AG10803 (cell line): ENCODE measurements at regions not wholly inside any gene's neighbourhood (a gene's known extent, or its start where the extent isn't known, plus 50 kb on each side); places are given as distances from the start of the nearest gene placed in this dataset.

Experiments used
- DNase-seq: peaks from one replicate; pipeline ENCODE4 v3.0.0; 2010; ENCODE audit warnings: low read depth
- H3K4me3 ChIP-seq: 2 replicates; pipeline ENCODE4 v1.5.1; 2011; ENCODE audit warnings: mild to moderate bottlenecking, low read length, control low read depth
- CTCF ChIP-seq: conservative IDR thresholded peaks from 2 replicates; pipeline ENCODE4 v1.5.1; 2011; ENCODE audit warnings: mild to moderate bottlenecking, low read length, control low read depth, inconsistent platforms

DNA sequence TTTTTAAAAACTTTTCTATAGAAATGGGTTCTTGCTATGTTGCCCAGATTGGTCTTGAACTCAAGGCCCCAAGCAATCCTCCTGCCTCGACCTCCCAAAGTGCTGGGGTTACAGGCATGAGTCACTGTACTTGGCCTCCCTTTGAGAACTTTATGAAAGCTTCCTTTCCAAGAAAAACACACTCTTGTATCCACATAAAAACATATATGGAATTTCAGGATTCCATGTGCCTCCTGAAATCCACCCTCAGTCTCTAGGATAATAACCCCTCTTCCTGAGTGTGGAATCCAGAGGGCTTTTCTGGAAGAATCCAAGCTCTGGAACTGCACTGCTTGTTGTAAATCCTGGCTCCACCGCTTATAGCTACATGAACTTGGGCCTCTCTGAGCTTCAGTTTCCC is 53.2 kb upstream of the MRTFB start:
- TF ChIP-seq CTCF = no peak
- DNase-seq = no peak
- H3K4me3 ChIP-seq = no peak overlapping the region

DNA sequence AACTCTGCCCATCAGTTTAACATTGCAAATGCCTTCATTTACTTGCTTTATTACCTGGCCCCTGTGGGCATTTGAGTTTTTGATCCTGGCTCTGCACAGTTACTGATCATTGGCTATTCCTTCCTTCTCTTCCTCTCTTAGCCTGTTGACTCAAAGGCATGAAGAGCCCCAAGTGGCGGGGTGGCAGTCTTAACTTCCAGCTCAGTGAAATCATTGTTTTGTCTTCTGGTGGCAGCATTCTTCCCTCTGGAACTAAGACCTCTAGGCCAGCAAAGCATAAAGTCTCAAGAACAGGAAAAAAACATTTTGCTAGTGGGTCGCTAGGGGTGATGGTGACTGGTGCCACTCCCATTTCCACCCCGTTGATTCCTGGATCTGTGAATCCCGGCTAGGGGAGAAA is 52.3 kb upstream of the MRTFB start:
- DNase-seq = no peak
- no peak for TF ChIP-seq CTCF
- no peak overlapping the region for H3K4me3 ChIP-seq

DNA sequence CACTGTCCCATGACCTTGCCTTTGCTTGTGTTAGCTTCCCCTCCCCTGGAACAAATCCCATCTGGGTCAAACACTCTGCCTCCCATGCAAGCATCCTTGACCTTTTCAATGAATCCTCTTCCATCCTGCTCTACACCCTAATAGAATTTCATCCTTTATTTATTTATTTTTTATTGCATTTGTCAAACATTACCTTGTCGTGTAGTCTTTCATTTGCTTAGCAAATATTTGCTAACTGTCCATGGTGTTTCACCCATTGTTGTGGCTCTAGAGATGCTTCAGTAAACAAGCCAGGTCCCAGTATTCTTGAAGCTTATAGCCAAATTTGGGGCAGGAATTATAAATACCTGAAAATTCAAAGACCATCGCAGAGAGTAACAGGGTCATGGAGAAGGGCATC is 51.0 kb upstream of the MRTFB start:
- TF ChIP-seq CTCF = no peak
- H3K4me3 ChIP-seq = no peak overlapping the region
- no peak for DNase-seq
